Cardiac muscle cell (in vitro differentiated cells and primary cell): ENCODE measurements at regions not wholly inside any gene's neighbourhood (a gene's known extent, or its start where the extent isn't known, plus 50 kb on each side); places are given as distances from the start of the nearest gene placed in this dataset.

Source experiments
- DNase-seq, 2 donors: peaks; one replicate each; pipeline versions ENCODE4 v3.0.0 to v3.0.0-alpha.2; 2010 to 2017; ENCODE audit warnings: low read depth in 1 of 2, low spot score in 1 of 2
- H3K27ac ChIP-seq: fragments of 200-600 bp; sonication (generic); 2 replicates; pipeline ENCODE4 v1.5.1; 2016
- H3K27me3 ChIP-seq: fragments of 200-600 bp; sonication (generic); 2 replicates; pipeline ENCODE4 v1.6.0; 2016; ENCODE audit warnings: control low read depth
- H3K36me3 ChIP-seq: fragments of 200-600 bp; sonication (generic); 2 replicates; pipeline ENCODE4 v1.5.1; 2016; ENCODE audit warnings: control low read depth
- H3K4me1 ChIP-seq: fragments of 200-600 bp; sonication (generic); 2 replicates; pipeline ENCODE4 v1.8.1; 2017; ENCODE audit warnings: low read depth, mild to moderate bottlenecking, mixed run types
- H3K4me3 ChIP-seq: fragments of 200-600 bp; sonication (generic); 2 replicates; pipeline ENCODE4 v1.5.1; 2016; ENCODE audit warnings: mild to moderate bottlenecking
- H3K9me3 ChIP-seq: fragments of 200-600 bp; sonication (generic); 2 replicates; pipeline ENCODE4 v1.5.1; 2017; ENCODE audit warnings: low read depth, mild to moderate bottlenecking, control low read depth
- TF ChIP-seq, protein P1 (sequence below): IDR thresholded peaks from 2 replicates; pipeline ENCODE4 v1.5.1; 2012; ENCODE audit warnings: low read depth, mild to moderate bottlenecking, low read length

DNA sequence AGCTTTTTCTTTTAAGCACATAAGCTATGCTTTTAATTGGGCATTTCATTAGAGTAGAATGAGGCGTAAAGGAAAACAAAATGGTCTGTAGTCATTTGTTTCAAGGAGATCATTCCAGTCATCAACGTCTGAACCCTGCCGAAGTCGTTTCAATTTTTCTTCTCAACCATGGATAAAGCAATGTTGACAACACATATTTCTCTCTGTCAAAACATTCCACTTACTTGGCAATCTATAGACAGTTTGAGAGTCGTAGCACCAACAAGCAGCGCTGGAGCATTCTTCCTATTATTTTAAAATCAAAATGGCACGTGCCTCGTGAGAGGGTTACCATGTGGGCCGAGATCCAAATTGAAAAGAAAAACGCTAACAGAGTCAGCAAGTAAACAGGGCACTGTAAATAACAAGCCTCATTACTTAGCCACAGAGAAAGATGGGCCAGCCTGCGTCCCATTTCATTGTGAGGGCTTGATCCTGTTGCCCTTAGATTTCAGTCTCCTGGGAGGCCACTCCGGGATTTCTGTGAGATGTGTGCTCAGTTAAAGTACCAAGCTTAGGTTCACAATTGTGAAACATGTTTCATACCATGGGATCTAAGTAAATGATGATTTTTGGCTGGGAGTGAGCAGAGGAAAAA, 422.9 kb downstream of the DTWD2 start:
- no peak for DNase-seq
- H3K27ac ChIP-seq: no peak overlapping the region

DNA sequence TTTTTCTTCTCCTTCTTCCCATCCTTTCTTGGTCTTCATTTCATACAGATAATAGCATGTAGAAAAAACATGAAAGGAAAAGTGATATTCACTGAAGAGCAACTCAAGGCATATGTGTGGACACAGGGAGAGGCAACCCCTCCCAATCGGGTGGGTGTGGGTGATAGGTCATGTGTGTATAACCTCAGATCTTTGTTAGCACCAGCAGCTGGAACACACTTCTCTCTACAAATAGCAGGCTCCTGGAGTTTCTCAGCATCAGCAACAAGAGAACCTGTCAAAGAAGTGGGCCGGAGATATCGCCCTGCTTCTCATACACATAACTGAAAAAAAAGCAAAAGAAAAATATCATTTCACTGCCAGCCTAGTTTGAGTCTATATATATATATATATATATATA, 426.4 kb downstream of the DTWD2 start:
- DNase-seq: peak in 1 of 2 donors; percentile 69
- Histone ChIP-seq H3K27ac (no peak overlapping the region), H3K4me3 (no peak overlapping the region), H3K27me3 (no peaks in the 10 kb centered on the region), H3K36me3 (no peaks in the 10 kb centered on the region), H3K9me3 (no peaks in the 10 kb centered on the region), H3K4me1 (no peaks in the 10 kb centered on the region)
- TF ChIP-seq, protein P1, sequence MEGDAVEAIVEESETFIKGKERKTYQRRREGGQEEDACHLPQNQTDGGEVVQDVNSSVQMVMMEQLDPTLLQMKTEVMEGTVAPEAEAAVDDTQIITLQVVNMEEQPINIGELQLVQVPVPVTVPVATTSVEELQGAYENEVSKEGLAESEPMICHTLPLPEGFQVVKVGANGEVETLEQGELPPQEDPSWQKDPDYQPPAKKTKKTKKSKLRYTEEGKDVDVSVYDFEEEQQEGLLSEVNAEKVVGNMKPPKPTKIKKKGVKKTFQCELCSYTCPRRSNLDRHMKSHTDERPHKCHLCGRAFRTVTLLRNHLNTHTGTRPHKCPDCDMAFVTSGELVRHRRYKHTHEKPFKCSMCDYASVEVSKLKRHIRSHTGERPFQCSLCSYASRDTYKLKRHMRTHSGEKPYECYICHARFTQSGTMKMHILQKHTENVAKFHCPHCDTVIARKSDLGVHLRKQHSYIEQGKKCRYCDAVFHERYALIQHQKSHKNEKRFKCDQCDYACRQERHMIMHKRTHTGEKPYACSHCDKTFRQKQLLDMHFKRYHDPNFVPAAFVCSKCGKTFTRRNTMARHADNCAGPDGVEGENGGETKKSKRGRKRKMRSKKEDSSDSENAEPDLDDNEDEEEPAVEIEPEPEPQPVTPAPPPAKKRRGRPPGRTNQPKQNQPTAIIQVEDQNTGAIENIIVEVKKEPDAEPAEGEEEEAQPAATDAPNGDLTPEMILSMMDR: no peak

More for the DNA sequence above, 422.9 kb downstream of the DTWD2 start:
- Histone ChIP-seq H3K4me3 (no peak overlapping the region), H3K36me3 (no peaks in the 10 kb centered on the region), H3K27me3 (no peaks in the 10 kb centered on the region), H3K9me3 (no peaks in the 10 kb centered on the region), H3K4me1 (no peaks in the 10 kb centered on the region)
- TF ChIP-seq, protein P1: no peak

DNA sequence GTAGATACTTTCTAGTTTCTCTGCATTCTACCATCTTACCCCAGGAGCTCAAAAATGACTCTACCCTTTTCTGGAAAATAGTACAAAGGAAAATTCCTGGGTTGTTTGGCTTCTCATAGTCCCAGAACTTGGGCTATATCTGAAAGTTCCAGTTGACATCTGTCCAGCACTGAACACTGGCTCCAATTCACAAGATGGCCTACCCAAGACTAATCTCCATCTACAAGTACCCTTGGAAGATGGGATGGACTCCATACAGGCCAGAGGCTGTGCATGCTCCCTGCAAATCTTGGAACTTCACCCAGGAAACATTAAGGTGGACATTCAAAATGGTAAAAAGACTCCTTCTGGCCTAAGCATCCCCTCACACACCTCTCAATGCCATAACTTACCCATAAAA, 427.1 kb downstream of the DTWD2 start:
- Histone ChIP-seq H3K27ac (no peak overlapping the region), H3K9me3 (no peaks in the 10 kb centered on the region), H3K36me3 (no peaks in the 10 kb centered on the region), H3K27me3 (no peaks in the 10 kb centered on the region), H3K4me1 (no peaks in the 10 kb centered on the region), H3K4me3 (no peak overlapping the region)
- TF ChIP-seq, protein P1: no peak
- no peak for DNase-seq

DNA sequence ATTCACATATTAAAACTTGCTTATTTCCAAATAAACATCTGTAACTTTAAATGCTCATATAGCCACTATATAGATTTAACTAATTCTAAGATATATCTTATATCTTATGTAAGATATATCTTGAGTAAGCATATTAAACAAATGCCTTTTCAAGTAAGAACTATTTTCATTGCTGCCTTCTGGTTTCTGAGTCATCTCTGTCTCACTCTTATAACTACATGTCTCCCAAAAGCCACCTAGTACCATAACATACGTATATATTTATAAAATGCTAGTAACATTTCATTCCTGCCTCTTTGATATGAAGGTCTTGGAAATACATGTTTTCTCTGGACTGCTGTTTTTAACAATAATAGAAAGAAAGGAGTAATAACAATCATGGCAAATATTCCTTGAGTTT, 429.5 kb downstream of the DTWD2 start:
- TF ChIP-seq, protein P1: no peak
- Histone ChIP-seq H3K36me3 (no peaks in the 10 kb centered on the region), H3K27me3 (no peaks in the 10 kb centered on the region), H3K4me3 (no peak overlapping the region), H3K27ac (no peak overlapping the region), H3K4me1 (no peaks in the 10 kb centered on the region), H3K9me3 (no peaks in the 10 kb centered on the region)
- DNase-seq: no peak

DNA sequence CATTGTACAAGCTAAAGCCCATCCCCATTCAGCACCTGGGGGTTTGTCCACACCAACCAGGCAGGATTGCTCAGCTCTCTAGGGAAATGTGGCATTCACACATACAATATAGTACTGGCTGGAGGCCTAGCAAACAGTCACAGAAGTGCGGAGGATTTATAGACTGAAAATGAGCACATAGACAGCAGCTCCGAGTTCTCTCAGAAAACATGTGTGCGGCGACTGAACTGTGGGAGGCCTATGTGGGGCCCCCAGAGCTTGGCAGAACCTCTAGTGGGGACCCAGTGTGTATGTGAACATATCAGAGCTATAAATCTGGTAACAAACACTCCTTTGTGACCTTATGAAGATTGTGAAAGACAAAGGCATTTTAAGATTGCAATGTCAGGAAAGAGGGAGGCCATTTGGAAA, 431.1 kb downstream of the DTWD2 start:
- Histone ChIP-seq H3K4me1 (no peaks in the 10 kb centered on the region), H3K27ac (no peak overlapping the region), H3K9me3 (no peaks in the 10 kb centered on the region), H3K27me3 (no peaks in the 10 kb centered on the region), H3K4me3 (no peak overlapping the region), H3K36me3 (no peaks in the 10 kb centered on the region)
- peak in 1 of 2 donors; percentile 3 for DNase-seq
- TF ChIP-seq, protein P1: no peak

DNA sequence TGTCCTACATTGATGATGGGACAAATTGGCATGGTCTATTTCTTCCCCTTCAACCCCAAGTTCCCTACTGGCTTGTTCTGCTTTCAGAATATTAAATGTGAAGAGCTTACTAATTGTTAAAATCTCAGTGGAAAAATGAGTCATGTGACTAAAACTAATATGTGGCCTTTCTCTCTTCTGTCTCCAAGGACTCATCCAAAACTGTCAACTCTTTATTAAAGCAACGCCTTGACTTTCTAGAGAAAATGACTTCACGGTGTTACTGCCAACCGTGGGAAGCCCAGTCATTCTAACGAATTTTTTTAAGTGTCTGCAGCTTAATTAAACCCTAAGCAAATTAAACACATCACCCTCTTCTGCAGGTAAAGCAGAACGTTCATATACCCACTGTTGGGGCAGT, 431.6 kb downstream of the DTWD2 start:
- TF ChIP-seq, protein P1: no peak
- H3K27ac ChIP-seq: no peak overlapping the region
- H3K4me3 ChIP-seq: no peak overlapping the region
- DNase-seq: no peak
- no peaks in the 10 kb centered on the region for H3K9me3 ChIP-seq
- no peaks in the 10 kb centered on the region for H3K36me3 ChIP-seq
- H3K4me1 ChIP-seq: no peaks in the 10 kb centered on the region
- H3K27me3 ChIP-seq: no peaks in the 10 kb centered on the region
